ENCODE measurements at regions not wholly inside any gene's neighbourhood (a gene's known extent, or its start where the extent isn't known, plus 50 kb on each side); places are given as distances from the start of the nearest gene placed in this dataset.

- TF ChIP-seq L3MBTL2 (conservative IDR thresholded peaks at IDR 0.05) (no peak), SP1 (IDR thresholded peaks at IDR 0.05) (no peak), FOXM1 (IDR thresholded peaks at IDR 0.05; ENCODE audit: borderline replicate concordance) (no peak), ELF4 (IDR thresholded peaks at IDR 0.05) (no peak), CTBP1 (IDR thresholded peaks at IDR 0.05; ENCODE audit: borderline replicate concordance) (no peak), SUZ12 (IDR thresholded peaks at IDR 0.05) (no peak), NFRKB (IDR thresholded peaks at IDR 0.05) (no peak), ARNT (IDR thresholded peaks at IDR 0.05) (no peak), FOXA1 (IDR thresholded peaks at IDR 0.05) (no peak), LEF1 (IDR thresholded peaks at IDR 0.05; ENCODE audit: borderline replicate concordance) (no peak)
These were observed 527.6 kb downstream of the DIPK2A start for GRCh38 chr3:144499001-144499930.
